ENCODE measurements at regions not wholly inside any gene's neighbourhood (a gene's known extent, or its start where the extent isn't known, plus 50 kb on each side); places are given as distances from the start of the nearest gene placed in this dataset.

DNA sequence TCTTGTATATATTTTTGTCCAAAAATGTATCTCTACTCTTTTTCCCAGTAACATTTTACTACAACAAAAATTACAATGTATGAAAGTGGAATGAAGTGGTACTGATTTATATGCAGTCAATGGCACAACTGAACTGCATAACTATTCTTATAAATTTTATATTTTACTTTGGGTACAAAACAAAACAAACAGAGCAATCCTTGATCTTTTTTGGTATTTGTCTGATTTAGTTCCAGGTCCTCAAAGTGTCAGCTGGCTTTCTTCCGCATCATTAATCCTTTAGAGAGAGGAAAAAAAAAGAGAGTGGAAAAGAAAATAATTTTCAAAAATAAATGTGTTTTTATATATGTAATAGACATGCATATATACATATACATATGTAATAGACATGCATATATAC lies 252.4 kb upstream of the SLIT2 start:
- TF ChIP-seq CTCF (IDR thresholded peaks at IDR 0.05) (no peak), POLR2A (IDR thresholded peaks at IDR 0.05) (no peak)
- no peaks in the 10 kb centered on the region for H3K9me3 ChIP-seq
- H3K27ac ChIP-seq: no peak overlapping the region
- H3K27me3 ChIP-seq: no peaks in the 10 kb centered on the region
- no peak for DNase-seq
- no peak overlapping the region for H3K4me3 ChIP-seq
- intact Hi-C loops (cut with DNase I; ENCODE audit: low total_unique reads): no loop called here
- no peaks in the 10 kb centered on the region for H3K4me1 ChIP-seq
- WGBS, 2 donors: 90 to 98% methylated on average over 1 of the region's 1 CpG
- no peaks in the 10 kb centered on the region for H3K36me3 ChIP-seq (ENCODE audit: low read depth, missing control alignments)

DNA sequence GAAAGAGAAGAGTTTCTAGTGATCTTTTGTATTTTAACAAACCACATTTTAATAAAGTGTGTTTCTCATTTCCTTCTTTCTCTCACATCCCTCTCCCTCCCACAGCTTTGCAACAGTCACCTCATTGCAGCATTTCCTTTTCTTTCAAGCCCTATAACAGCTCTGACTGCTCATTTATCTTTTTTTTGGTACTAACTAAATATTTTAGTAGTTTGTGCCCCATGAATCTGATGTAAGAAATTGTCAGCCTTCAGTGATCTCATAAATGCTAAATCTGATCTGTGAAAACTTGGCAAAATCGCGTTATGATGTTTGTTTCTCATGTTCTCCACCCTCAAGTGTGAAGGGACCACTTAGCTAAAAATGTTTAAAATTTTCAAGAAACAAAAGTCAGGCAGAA lies 258.5 kb upstream of the SLIT2 start:
- Histone ChIP-seq H3K9me3 (no peaks in the 10 kb centered on the region), H3K4me1 (no peaks in the 10 kb centered on the region), H3K27me3 (no peaks in the 10 kb centered on the region), H3K27ac (no peak overlapping the region), H3K4me3 (no peak overlapping the region), H3K36me3 (ENCODE audit: low read depth, missing control alignments) (no peaks in the 10 kb centered on the region)
- intact Hi-C loops (cut with DNase I; ENCODE audit: low total_unique reads): no loop called here
- no peak for DNase-seq
- no peak for TF ChIP-seq POLR2A (IDR thresholded peaks at IDR 0.05)
- no peak for TF ChIP-seq CTCF (IDR thresholded peaks at IDR 0.05)
- WGBS, 2 donors: 74 to 78% methylated on average over 2 of the region's 2 CpGs

DNA sequence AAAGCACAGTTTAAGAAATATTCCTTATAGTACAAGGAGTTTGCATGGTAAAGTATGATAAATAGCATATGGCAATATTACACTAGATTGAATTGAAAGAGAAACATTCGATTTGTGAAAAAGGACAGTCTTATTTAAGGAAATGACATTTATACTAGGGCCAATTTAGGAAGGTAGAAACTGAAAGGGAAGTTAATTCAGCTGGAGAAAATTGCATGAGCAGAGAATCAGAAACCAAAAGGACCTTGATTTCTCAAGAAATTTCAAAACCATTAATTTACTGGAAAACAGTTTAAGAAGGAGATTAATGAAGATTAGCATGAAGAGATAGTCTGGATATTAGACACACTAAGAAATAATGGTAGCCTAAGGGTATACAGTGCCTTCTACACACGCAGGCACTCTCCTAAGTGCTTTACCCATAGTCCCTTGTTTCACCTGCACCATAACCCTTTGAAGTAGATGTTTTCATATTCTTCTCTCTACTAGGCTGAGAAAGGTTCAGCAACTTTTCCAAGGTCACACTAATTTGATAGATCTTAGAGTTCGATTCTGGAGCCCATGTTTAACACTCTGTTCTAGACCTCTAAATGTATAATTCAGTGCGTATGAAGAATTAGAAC lies 259.1 kb upstream of the SLIT2 start:
- H3K27me3 ChIP-seq: no peaks in the 10 kb centered on the region
- 78% methylated on average over 4 of the region's 4 CpGs for WGBS, 2 donors
- H3K9me3 ChIP-seq: no peaks in the 10 kb centered on the region
- intact Hi-C loops (cut with DNase I; ENCODE audit: low total_unique reads): no loop called here
- H3K4me1 ChIP-seq: no peaks in the 10 kb centered on the region
- H3K27ac ChIP-seq: no peak overlapping the region
- TF ChIP-seq POLR2A (IDR thresholded peaks at IDR 0.05) (no peak), CTCF (IDR thresholded peaks at IDR 0.05) (no peak)
- H3K4me3 ChIP-seq: no peak overlapping the region
- DNase-seq: no peak
- H3K36me3 ChIP-seq (ENCODE audit: low read depth, missing control alignments): no peaks in the 10 kb centered on the region

DNA sequence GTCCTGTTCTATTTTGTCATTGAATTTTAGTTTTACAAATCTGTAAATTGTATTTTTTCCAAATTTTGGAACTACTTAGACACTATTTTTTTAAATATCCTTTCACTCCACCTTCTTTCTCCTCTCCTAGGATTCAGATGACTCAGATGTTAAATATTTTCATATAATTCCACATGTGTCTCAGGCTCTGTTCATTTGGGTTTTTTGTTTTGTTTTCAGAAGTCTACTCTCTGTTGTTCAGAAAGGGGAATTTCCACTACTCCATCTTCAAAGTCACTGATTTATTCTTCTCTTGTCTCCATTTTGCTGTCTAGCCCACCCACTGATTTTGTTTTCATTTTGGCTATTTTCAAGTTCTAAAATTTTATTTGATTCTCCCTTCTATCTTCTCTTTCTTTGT lies 264.0 kb upstream of the SLIT2 start:
- DNase-seq: no peak
- TF ChIP-seq CTCF (IDR thresholded peaks at IDR 0.05): no peak
- TF ChIP-seq POLR2A (IDR thresholded peaks at IDR 0.05): no peak
- intact Hi-C loops (cut with DNase I; ENCODE audit: low total_unique reads): no loop called here

GRCh38 chr4:19983072-19983471 lies 268.6 kb upstream of the SLIT2 start:
- DNase-seq: no peak
- Histone ChIP-seq H3K4me1 (no peaks in the 10 kb centered on the region), H3K9me3 (no peaks in the 10 kb centered on the region), H3K4me3 (no peak overlapping the region), H3K27ac (no peak overlapping the region), H3K27me3 (no peaks in the 10 kb centered on the region), H3K36me3 (ENCODE audit: low read depth, missing control alignments) (no peaks in the 10 kb centered on the region)
- TF ChIP-seq POLR2A (IDR thresholded peaks at IDR 0.05) (no peak), CTCF (IDR thresholded peaks at IDR 0.05) (no peak)
- intact Hi-C loops (cut with DNase I; ENCODE audit: low total_unique reads): no loop called here
- 87 to 88% methylated on average over 3 of the region's 3 CpGs for WGBS, 2 donors

More for the DNA sequence above, 264.0 kb upstream of the SLIT2 start:
- no peak overlapping the region for H3K4me3 ChIP-seq
- H3K4me1 ChIP-seq: no peaks in the 10 kb centered on the region
- H3K27ac ChIP-seq: no peak overlapping the region
- H3K9me3 ChIP-seq: no peaks in the 10 kb centered on the region
- H3K27me3 ChIP-seq: no peaks in the 10 kb centered on the region
- H3K36me3 ChIP-seq (ENCODE audit: low read depth, missing control alignments): no peaks in the 10 kb centered on the region

All from testis (tissue), 2 donors.